H1 (cell line): ENCODE measurements at regions not wholly inside any gene's neighbourhood (a gene's known extent, or its start where the extent isn't known, plus 50 kb on each side); places are given as distances from the start of the nearest gene placed in this dataset.

ENCODE experiments used
- CTCF ChIA-PET: fragments of 300-600 bp; sonication (Branson Sonifier 250); formaldehyde crosslinking; loops from one replicate; lab custom pipeline; 2021; ENCODE audit not compliant: partially characterized antibody; lab: Charles Lee
- POLR2A ChIA-PET: fragments of 300-600 bp; sonication (Branson Sonifier 250); formaldehyde crosslinking; loops from one replicate; lab custom pipeline; 2021; ENCODE audit warnings: inconsistent platforms; ENCODE audit not compliant: partially characterized antibody; lab: Charles Lee
- DNase-seq, 2 experiments: peaks; one replicate each; pipeline versions ENCODE4 v3.0.0 to v3.0.0-alpha.2; 2010 to 2022; ENCODE audit warnings: low spot score in 2 of 2, low read depth in 1 of 2, mixed read lengths in 1 of 2
- FAIRE-seq: peaks from 2 replicates; lab custom pipeline; 2011; peaks lifted over from hg19 to GRCh38; lab: Jason Lieb, UNC
- H2AFZ ChIP-seq: 2 replicates; pipeline ENCODE4 v1.8.1; 2012; ENCODE audit warnings: low read length, inconsistent platforms
- H2AK5ac ChIP-seq: 2 replicates; pipeline ENCODE4 v1.6.1; 2013; ENCODE audit warnings: low read depth, low read length
- H2BK120ac ChIP-seq: replicated peaks from 2 replicates; pipeline ENCODE3; 2013; ENCODE audit warnings: low read depth, low read length, inconsistent platforms
- H2BK12ac ChIP-seq: 2 replicates; pipeline ENCODE4 v1.6.1; 2013; ENCODE audit warnings: low read depth, low read length
- H2BK15ac ChIP-seq: 2 replicates; pipeline ENCODE4 v1.6.1; 2013; ENCODE audit warnings: low read length
- H2BK20ac ChIP-seq: 2 replicates; pipeline ENCODE4 v1.6.1; 2013; ENCODE audit warnings: low read length
- H2BK5ac ChIP-seq: 2 replicates; pipeline ENCODE4 v1.6.1; 2013; ENCODE audit warnings: low read depth, low read length
- H3K14ac ChIP-seq: 2 replicates; pipeline ENCODE4 v1.6.1; 2013; ENCODE audit warnings: inconsistent platforms; ENCODE audit not compliant: insufficient read length
- H3K18ac ChIP-seq: 2 replicates; pipeline ENCODE4 v1.6.1; 2013; ENCODE audit warnings: low read length; ENCODE audit errors: extremely low read depth
- H3K23ac ChIP-seq: 2 replicates; pipeline ENCODE4 v1.6.1; 2013; ENCODE audit warnings: inconsistent platforms; ENCODE audit not compliant: insufficient read length
- H3K23me2 ChIP-seq: 2 replicates; pipeline ENCODE4 v1.6.1; 2013; ENCODE audit warnings: low read depth, low read length
- H3K27ac ChIP-seq: 2 replicates; pipeline ENCODE4 v1.6.1; 2011; ENCODE audit warnings: low read depth, low read length, inconsistent platforms
- H3K27me3 ChIP-seq, 4 experiments: replicated peaks in 1 of 4; 1 replicate in 1 of 4; 2 replicates in 3 of 4; pipeline versions ENCODE4 v1.6.1 to v1.8.1; 2011 to 2013; ENCODE audit warnings: low read length in 3 of 4, mild to moderate bottlenecking in 3 of 4, inconsistent platforms in 2 of 4, mixed read lengths in 2 of 4, moderate library complexity in 1 of 4; ENCODE audit not compliant: control insufficient read depth in 3 of 4, insufficient read depth in 3 of 4; ENCODE audit errors: extremely low read depth in 1 of 4
- H3K36me3 ChIP-seq, 4 experiments: 2 replicates each; pipeline versions ENCODE4 v1.6.1 to v1.8.1; 2011 to 2013; ENCODE audit warnings: mild to moderate bottlenecking in 4 of 4, low read length in 3 of 4, moderate library complexity in 2 of 4, control low read depth in 1 of 4, inconsistent platforms in 1 of 4; ENCODE audit not compliant: insufficient read depth in 4 of 4, control insufficient read depth in 2 of 4
- H3K4ac ChIP-seq: replicated peaks from 2 replicates; pipeline ENCODE3; 2013; ENCODE audit warnings: low read length, low read depth, mixed read lengths, inconsistent platforms; ENCODE audit not compliant: insufficient read length
- H3K4me1 ChIP-seq, 4 experiments: replicated peaks in 1 of 4; 1 replicate in 1 of 4; 2 replicates in 3 of 4; pipeline versions ENCODE4 v1.6.1 to v1.8.1; 2011 to 2013; ENCODE audit warnings: low read length in 3 of 4, inconsistent platforms in 2 of 4, mixed read lengths in 1 of 4; ENCODE audit not compliant: insufficient read depth in 4 of 4, control insufficient read depth in 3 of 4
- H3K4me2 ChIP-seq, 2 experiments: 2 replicates each; pipeline versions ENCODE4 v1.6.1 to v1.8.1; 2011 to 2013; ENCODE audit warnings: low read depth in 2 of 2, low read length in 2 of 2, control low read depth in 1 of 2, inconsistent platforms in 1 of 2, mild to moderate bottlenecking in 1 of 2; ENCODE audit not compliant: insufficient read depth in 1 of 2
- H3K4me3 ChIP-seq, 4 experiments: fragments of 200-600, 300-600 bp in 1 of 4; sonication (generic), shearing (Covaris generic), sonication (Bioruptor Twin) in 1 of 4; 2 replicates each; pipeline versions ENCODE4 v1.5.1 to v1.8.1; 2011 to 2016; ENCODE audit warnings: low read length in 4 of 4, low read depth in 3 of 4, control low read depth in 2 of 4, inconsistent platforms in 2 of 4, mild to moderate bottlenecking in 2 of 4, mixed read lengths in 1 of 4, moderate library complexity in 1 of 4; ENCODE audit not compliant: insufficient read depth in 2 of 4; ENCODE audit errors: extremely low read depth in 1 of 4
- H3K56ac ChIP-seq: replicated peaks from 2 replicates; pipeline ENCODE3; 2013; ENCODE audit warnings: low read depth, mild to moderate bottlenecking, mixed read lengths, low read length, inconsistent platforms; ENCODE audit not compliant: insufficient read length
- H3K79me1 ChIP-seq: 2 replicates; pipeline ENCODE4 v1.6.1; 2013; ENCODE audit warnings: low read depth, low read length, control low read depth
- H3K79me2 ChIP-seq, 2 experiments: 2 replicates each; pipeline versions ENCODE4 v1.6.1 to v1.8.1; 2012 to 2013; ENCODE audit warnings: low read length in 2 of 2, mild to moderate bottlenecking in 2 of 2, inconsistent platforms in 1 of 2; ENCODE audit not compliant: insufficient read depth in 2 of 2, control insufficient read depth in 1 of 2
- H3K9ac ChIP-seq, 4 experiments: replicated peaks in 1 of 4; 1 replicate in 1 of 4; 2 replicates in 3 of 4; pipeline versions ENCODE4 v1.6.1 to v1.8.1; 2011 to 2013; ENCODE audit warnings: low read depth in 3 of 4, low read length in 3 of 4, control low read depth in 2 of 4, mild to moderate bottlenecking in 2 of 4, moderate library complexity in 2 of 4, inconsistent platforms in 1 of 4; ENCODE audit errors: extremely low read depth in 1 of 4
- H3K9me3 ChIP-seq, 2 experiments: 2 replicates each; pipeline versions ENCODE4 v1.6.1 to v1.8.1; 2012 to 2013; ENCODE audit warnings: mild to moderate bottlenecking in 2 of 2, moderate library complexity in 2 of 2, control low read depth in 1 of 2, inconsistent platforms in 1 of 2, low read depth in 1 of 2, low read length in 1 of 2, mixed read lengths in 1 of 2; ENCODE audit not compliant: insufficient read depth in 2 of 2
- H4K20me1 ChIP-seq, 2 experiments: replicated peaks in 1 of 2; 2 replicates each; pipeline versions ENCODE3 to v1.8.1; 2011 to 2013; ENCODE audit warnings: inconsistent platforms in 2 of 2, low read length in 2 of 2, mild to moderate bottlenecking in 1 of 2; ENCODE audit not compliant: insufficient read depth in 2 of 2, control insufficient read depth in 1 of 2
- H4K5ac ChIP-seq: 2 replicates; pipeline ENCODE4 v1.6.1; 2013; ENCODE audit warnings: low read length, low read depth, mixed read lengths, inconsistent platforms; ENCODE audit not compliant: insufficient read length
- H4K8ac ChIP-seq: 2 replicates; pipeline ENCODE4 v1.8.0; 2013; ENCODE audit warnings: mild to moderate bottlenecking, moderate library complexity, low read length, inconsistent platforms; ENCODE audit not compliant: insufficient read depth; ENCODE audit errors: extremely low read depth
- H4K91ac ChIP-seq: replicated peaks from 2 replicates; pipeline ENCODE3; 2013; ENCODE audit warnings: low read length, mixed read lengths, inconsistent platforms; ENCODE audit not compliant: insufficient read length
- ATF2 ChIP-seq: IDR thresholded peaks from 2 replicates; pipeline ENCODE4 v1.6.1; 2012; ENCODE audit warnings: low read length, inconsistent platforms
- CBX8 ChIP-seq: fragments of 300-800, 300-1000 bp; sonication (generic); IDR thresholded peaks from 2 replicates; pipeline ENCODE4 v1.7.1; 2016; ENCODE audit warnings: low read depth, low read length, borderline replicate concordance
- EP300 ChIP-seq, 2 experiments: IDR thresholded peaks; 1 replicate in 1 of 2; 2 replicates in 1 of 2; pipeline ENCODE4 v1.6.1; 2011 to 2012; ENCODE audit warnings: low read depth in 2 of 2, low read length in 2 of 2, mild to moderate bottlenecking in 2 of 2, borderline replicate concordance in 1 of 2, inconsistent platforms in 1 of 2, moderate library complexity in 1 of 2
- EZH2 ChIP-seq: fragments of 200-600 bp; sonication (generic); IDR thresholded peaks from 2 replicates; pipeline ENCODE4 v1.7.1; 2012; ENCODE audit warnings: low read depth, mild to moderate bottlenecking, moderate library complexity, low read length, inconsistent platforms; ENCODE audit not compliant: severe bottlenecking
- GTF2F1 ChIP-seq: IDR thresholded peaks from 2 replicates; pipeline ENCODE4 v1.6.1; 2012; ENCODE audit warnings: low read depth, low read length, improper control_type of control experiment, borderline replicate concordance
- MAFK ChIP-seq: IDR thresholded peaks from 2 replicates; pipeline ENCODE4 v1.6.1; 2012; ENCODE audit warnings: low read depth, mild to moderate bottlenecking, improper control_type of control experiment, low read length
- RBBP5 ChIP-seq: IDR thresholded peaks from 2 replicates; pipeline ENCODE4 v1.7.1; 2012; ENCODE audit warnings: low read depth, mild to moderate bottlenecking, inconsistent platforms, low read length, moderate library complexity, borderline replicate concordance
- SIRT6 ChIP-seq: IDR thresholded peaks from one replicate; pipeline ENCODE4 v1.7.1; 2012; ENCODE audit warnings: low read length, inconsistent platforms
- SP1 ChIP-seq: IDR thresholded peaks from 2 replicates; pipeline ENCODE4 v1.6.1; 2011; ENCODE audit warnings: low read depth, low read length
- USF2 ChIP-seq: IDR thresholded peaks from 2 replicates; pipeline ENCODE4 v1.6.1; 2011; ENCODE audit warnings: low read length, improper control_type of control experiment
- WGBS, 2 experiments: shearing (Covaris generic) in 1 of 2; methylation state at CpG; one replicate each; pipeline versions ENCODE4 v1.1.6 to v1.1.7; 2013 to 2015; ENCODE audit warnings: low lambda C conversion rate in 2 of 2, mixed read lengths in 2 of 2, inconsistent platforms in 1 of 2, low coverage in 1 of 2, missing lambda C conversion rate in 1 of 2; ENCODE audit not compliant: insufficient replicate concordance in 2 of 2, insufficient coverage in 1 of 2, insufficient read length in 1 of 2; ENCODE audit errors: extremely low coverage in 1 of 2, missing lambda C conversion rate in 1 of 2; 5-methylcytosine and 5-hydroxymethylcytosine counted together

- POLR2A ChIA-PET: interaction anchor here (0.6 kb wide), 1 partner anchor 903 kb away, joined by 4 read pairs; no protein-coding TSS in a partner anchor
- no peak overlapping the region for H3K27ac ChIP-seq
- H2BK20ac ChIP-seq: no peak overlapping the region
- no peak overlapping the region for H2AFZ ChIP-seq
- H3K4me1 ChIP-seq: no peaks in the 10 kb centered on the region
- WGBS, 2 experiments: 82% methylated on average over 3 of the region's 3 CpGs; no CpG with 5 or more reads in 1 of the 2 experiments
- H3K9me3 ChIP-seq: no peaks in the 10 kb centered on the region
- H2AK5ac ChIP-seq: no peak overlapping the region
- no peak overlapping the region for H4K8ac ChIP-seq
- H3K23ac ChIP-seq: no peak overlapping the region
- H3K18ac ChIP-seq: no peak overlapping the region
- H2BK15ac ChIP-seq: no peak overlapping the region
- H3K36me3 ChIP-seq: no peaks in the 10 kb centered on the region
- H3K9ac ChIP-seq: no peak overlapping the region
- CTCF ChIA-PET: interaction anchor here (0.6 to 1.7 kb wide), 4 partner anchors 36 to 359 kb away, joined by 3 read pairs; no protein-coding TSS in a partner anchor
- no peak overlapping the region for H3K56ac ChIP-seq
- no peaks in the 10 kb centered on the region for H4K20me1 ChIP-seq
- no peak overlapping the region for H2BK120ac ChIP-seq
- H2BK5ac ChIP-seq: no peak overlapping the region
- no peak for FAIRE-seq
- no peaks in the 10 kb centered on the region for H3K79me2 ChIP-seq
- no peak overlapping the region for H3K14ac ChIP-seq
- H3K79me1 ChIP-seq: no peaks in the 10 kb centered on the region
- no peak overlapping the region for H3K4me2 ChIP-seq
- H3K4ac ChIP-seq: no peak overlapping the region
- H3K23me2 ChIP-seq: no peaks in the 10 kb centered on the region
- H3K27me3 ChIP-seq: peaks cover 0 to 1% (median 0%) of the 10 kb centered on the region in 4 experiments; a peak in 1 of 7 replicates
- H3K4me3 ChIP-seq: no peak overlapping the region
- H4K91ac ChIP-seq: no peak overlapping the region
- no peak overlapping the region for H4K5ac ChIP-seq
- DNase-seq: no peak
- H2BK12ac ChIP-seq: no peak overlapping the region
- no peak for TF ChIP-seq SIRT6
- no peak for TF ChIP-seq MAFK
- TF ChIP-seq EP300 (IDR thresholded peaks at IDR 0.05; ENCODE audit: borderline replicate concordance in 1 of 2, low read depth in 2 of 2, low read length in 2 of 2): no peak
- no peak for TF ChIP-seq ATF2
- no peak for TF ChIP-seq SP1
- no peak for TF ChIP-seq GTF2F1
- no peak for TF ChIP-seq CBX8
- no peak for TF ChIP-seq EZH2
- no peak for TF ChIP-seq USF2
- no peak for TF ChIP-seq RBBP5
Observed at GRCh38 chr13:47175172-47175866, 278.5 kb upstream of the HTR2A start.
